ENCODE measurements at regions not wholly inside any gene's neighbourhood (a gene's known extent, or its start where the extent isn't known, plus 50 kb on each side); places are given as distances from the start of the nearest gene placed in this dataset.
"Not testable (repeated sequence)": the region's sequence is repeated elsewhere in the genome, so short reads cannot be mapped to it uniquely, and the experiment has no call there.

- no peak for DNase-seq (ENCODE audit: low spot score)
- FAIRE-seq = no peak
These were observed 102.1 kb upstream of the CMC1 start for GRCh38 chr3:28139288-28139687.

DNA sequence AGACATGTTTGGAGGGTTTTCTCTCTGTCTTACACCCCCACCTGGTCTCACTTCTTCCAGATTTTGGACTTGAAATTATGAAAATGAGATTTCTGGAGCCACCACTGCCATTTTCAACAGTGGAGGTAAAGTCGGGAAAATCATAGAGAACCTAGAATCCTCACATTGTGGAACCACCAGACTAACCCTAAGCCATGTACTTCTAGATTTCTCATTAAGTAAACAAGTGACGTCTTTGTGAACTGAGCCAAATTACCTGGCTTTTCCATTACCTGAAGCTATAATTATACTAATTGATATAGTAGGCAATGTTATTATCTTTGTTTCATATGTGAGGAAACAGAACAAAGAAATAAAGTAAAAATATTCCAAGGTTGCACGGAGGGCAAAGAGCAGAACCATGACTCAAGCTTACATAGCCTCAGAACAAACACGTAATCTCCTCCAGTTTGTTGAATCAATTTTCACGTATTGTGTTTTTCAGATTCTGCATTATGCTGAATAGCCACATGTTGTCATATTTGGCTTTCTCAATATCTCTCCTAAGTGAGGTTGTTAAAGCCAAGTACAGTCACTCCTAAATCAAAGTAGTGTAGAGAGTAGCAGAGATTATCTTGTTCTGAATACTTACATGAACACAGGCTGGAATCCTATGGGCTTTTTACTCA is 101.3 kb upstream of the CMC1 start:
- FAIRE-seq = no peak

DNA sequence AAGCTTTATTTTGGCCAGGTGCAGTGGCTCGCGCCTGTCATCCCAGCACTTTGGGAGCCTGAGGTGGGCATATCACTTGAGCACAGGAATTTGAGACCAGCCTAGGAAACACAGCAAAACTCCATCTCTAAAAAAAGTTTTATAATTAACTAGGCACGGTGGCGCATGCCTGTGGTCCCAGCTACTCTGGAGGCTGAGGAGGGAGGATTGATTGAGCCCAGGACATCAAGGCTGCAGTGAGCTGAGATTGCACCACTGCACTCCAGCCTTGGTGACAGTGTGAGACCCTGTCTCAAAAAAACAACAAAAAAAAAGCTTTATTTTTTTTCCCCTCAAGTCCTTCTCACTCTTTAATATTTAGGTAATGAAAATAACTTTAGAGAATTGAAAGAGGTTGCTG is 100.8 kb upstream of the CMC1 start:
- no peak for FAIRE-seq
- DNase-seq (ENCODE audit: low spot score) = no peak

More for the DNA sequence above, 101.3 kb upstream of the CMC1 start:
- DNase-seq (ENCODE audit: low spot score) = no peak

DNA sequence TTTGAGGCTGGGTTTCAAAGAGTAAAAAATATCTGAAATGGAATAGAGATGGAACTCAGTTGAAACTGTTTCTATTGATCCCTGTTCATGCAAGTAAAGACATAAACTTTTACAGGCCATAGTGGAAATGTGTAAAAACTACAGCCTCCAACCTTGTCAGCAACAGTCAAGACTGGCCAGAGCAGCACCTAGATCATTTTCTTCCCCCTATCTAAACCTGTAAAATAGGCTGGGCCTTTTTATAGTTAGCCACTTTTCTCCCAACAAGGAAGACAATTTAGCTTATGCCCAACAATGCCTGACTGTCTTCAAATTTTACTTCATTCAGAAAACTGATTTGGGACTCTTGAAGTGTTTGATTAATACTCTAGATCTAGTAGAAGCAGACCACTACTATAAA is 91.5 kb upstream of the CMC1 start:
- FAIRE-seq (no peak), DNase-seq (ENCODE audit: low spot score) (no peak)

DNA sequence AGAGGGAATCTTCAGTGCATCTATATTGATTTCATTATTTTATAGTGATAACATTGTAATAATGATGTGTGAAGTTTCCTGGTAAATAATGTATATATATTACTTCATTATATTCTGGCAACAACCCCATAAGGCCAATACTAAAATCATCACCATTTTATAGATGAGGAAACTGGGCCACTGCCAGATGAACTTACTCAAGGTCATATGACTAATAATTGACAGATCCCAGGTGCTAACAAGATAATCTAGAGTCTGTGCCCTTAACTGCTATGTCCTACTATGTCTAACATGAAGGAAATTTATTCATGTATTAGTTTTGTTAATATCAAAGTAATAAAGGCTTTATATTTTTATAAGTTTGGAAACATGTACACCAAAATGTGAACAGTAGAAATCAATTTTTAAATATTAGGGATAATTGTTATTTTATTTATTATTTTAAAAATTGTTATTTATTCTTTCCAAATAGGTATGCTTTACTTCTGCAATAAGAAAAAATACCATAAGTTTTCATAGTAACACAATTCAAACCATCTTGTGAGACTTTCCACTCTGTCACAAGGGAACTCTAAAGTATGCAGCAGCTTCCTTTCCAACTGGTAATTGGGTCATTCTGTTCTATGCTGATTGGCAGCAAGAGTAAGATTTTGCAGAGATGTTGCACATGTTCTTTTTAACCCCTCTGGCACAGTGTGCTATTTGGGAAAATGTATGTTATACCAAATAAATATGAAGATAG is 90.8 kb upstream of the CMC1 start:
- FAIRE-seq (no peak), DNase-seq (ENCODE audit: low spot score) (no peak)

GRCh38 chr3:28151207-28151550 is 90.2 kb upstream of the CMC1 start:
- FAIRE-seq (no peak), DNase-seq (ENCODE audit: low spot score) (no peak)

GRCh38 chr3:28151608-28152228 is 89.7 kb upstream of the CMC1 start:
- DNase-seq (ENCODE audit: low spot score) (no peak), FAIRE-seq (no peak)

DNA sequence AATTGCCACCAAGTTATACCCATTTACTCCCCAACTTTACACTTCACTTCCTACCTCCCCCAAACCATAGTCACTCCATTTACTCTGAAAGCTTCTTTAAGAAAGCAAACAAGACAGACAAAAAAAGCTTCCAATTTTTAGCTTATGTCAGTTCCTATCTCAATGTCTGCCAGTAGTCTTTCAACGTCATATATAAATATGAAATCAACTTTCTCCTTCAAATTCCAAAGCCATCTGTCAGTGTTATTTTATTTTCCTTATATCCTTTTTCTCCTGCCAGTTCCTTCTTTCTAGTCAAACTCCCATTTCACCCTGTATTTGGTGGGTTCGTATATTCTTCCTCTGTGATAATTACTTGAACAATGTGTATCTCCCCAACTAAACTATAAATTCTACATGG is 85.8 kb upstream of the CMC1 start:
- FAIRE-seq = no peak
- DNase-seq (ENCODE audit: low spot score) = no peak

DNA sequence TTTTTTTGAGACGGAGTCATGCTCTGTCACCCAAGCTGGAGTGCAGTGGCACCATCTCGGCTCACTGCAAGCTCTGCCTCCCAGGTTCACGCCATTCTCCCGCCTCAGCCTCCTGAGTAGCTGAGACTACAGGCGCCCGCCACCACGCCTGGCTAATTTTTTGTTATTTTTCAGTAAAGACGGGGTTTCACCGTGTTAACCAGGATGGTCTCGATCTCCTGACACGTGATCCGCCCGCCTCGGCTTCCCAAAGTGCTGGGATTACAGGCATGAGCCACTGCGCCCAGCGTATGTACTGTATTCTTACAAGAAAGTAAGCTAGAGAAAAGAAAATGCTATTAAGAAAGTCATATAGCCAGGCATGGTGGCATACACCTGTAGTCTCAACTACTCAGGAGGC is 84.8 kb upstream of the CMC1 start:
- not testable (repeated sequence) for FAIRE-seq

GRCh38 chr3:28171962-28172361 is 69.5 kb upstream of the CMC1 start:
- no peak for FAIRE-seq

More for the DNA sequence above, 84.8 kb upstream of the CMC1 start:
- not testable (repeated sequence) for DNase-seq (ENCODE audit: low spot score)

GRCh38 chr3:28172748-28173147 is 68.7 kb upstream of the CMC1 start:
- no peak for FAIRE-seq

More at GRCh38 chr3:28171962-28172361, 69.5 kb upstream of the CMC1 start:
- no peak for DNase-seq (ENCODE audit: low spot score)

DNA sequence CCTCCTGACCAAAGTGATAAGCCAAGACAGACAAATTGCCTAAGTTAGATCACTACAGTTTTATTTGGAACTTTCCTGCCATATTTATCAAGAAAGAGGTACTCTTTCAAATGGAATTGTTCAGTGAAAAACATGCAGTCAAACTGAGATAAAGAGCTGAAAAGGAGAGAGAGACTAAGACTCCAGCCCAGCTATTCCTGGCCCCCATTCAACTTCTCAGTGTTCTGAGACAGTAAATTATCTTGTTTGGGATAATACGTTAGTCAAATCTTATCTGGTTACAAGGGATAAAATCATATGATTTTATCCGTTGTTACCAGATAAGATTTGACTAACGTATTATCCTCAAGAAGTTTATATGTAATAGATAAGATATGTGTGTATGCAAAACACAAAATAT is 67.6 kb upstream of the CMC1 start:
- DNase-seq (ENCODE audit: low spot score) (no peak), FAIRE-seq (no peak)

More at GRCh38 chr3:28172748-28173147, 68.7 kb upstream of the CMC1 start:
- DNase-seq (ENCODE audit: low spot score) = no peak

DNA sequence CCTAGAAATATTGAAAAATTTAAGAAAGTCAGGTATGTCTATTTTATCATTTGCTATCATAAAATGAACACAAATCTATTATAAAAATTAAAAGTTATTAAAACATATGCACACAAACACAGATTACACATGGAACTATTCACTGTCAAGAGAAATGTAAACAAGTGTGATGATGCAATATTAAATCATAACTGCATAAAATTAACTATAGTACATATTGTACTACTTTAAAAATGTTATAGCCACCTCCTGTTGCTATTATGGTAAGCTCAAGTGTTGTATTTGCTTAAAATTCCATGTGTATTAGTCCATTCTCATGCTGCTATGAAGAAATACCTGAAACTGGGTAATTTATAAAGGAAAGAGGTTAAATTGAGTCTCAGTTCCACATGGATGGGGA is 54.7 kb upstream of the CMC1 start:
- FAIRE-seq = no peak
- no peak for DNase-seq (ENCODE audit: low spot score)

DNA sequence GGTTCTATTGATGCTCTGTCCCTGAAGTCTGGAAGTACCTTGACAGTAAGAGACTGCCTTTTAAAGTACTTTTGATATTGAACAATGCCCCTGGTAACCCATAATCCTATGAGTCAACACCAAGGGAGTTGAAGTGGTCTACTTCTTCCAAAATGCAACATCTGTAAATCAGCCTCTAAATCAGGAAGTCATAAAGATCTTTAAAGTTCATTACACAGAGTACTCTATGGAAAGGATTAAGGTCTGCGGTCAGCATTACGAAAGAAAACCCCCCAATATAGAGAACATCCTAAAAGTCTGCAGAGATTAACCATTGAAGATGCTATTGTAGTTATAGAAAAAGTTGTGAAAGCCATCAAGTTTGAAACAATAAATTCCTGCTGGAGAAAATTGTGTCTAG is 52.7 kb upstream of the CMC1 start:
- no peak for DNase-seq (ENCODE audit: low spot score)
- no peak for FAIRE-seq

- no peak for FAIRE-seq
- no peak for DNase-seq (ENCODE audit: low spot score)
These were observed 50.1 kb upstream of the CMC1 start for GRCh38 chr3:28191363-28191762.

Data from urothelium cell line (cell line).